OCI-LY7 (cell line): ENCODE measurements at regions not wholly inside any gene's neighbourhood (a gene's known extent, or its start where the extent isn't known, plus 50 kb on each side); places are given as distances from the start of the nearest gene placed in this dataset.

Experiments used
- BruUV-seq: library from RNA; stranded (reverse); fragments of 400-500 nt; replicated peaks from 2 replicates; lab custom pipeline; 2021; lab: Mats Ljungman, UMichigan
- CTCF ChIA-PET: fragments of 300-600 bp; sonication (Branson Sonifier 250); formaldehyde crosslinking; loops from one replicate; lab custom pipeline; 2022; ENCODE audit warnings: antibody characterized with exemption; ENCODE audit not compliant: unreplicated experiment; lab: Charles Lee
- POLR2A ChIA-PET: fragments of 300-600 bp; sonication (Branson Sonifier 250); formaldehyde crosslinking; loops from one replicate; lab custom pipeline; 2022; ENCODE audit warnings: antibody characterized with exemption; lab: Charles Lee
- DNase-seq: peaks from one replicate; pipeline ENCODE4 v3.0.0-alpha.2; 2015; ENCODE audit warnings: low spot score
- H2AFZ ChIP-seq: fragments of 200-600 bp; sonication (generic), shearing (Covaris generic); 2 replicates; pipeline ENCODE4 v1.6.1; 2014; ENCODE audit warnings: mild to moderate bottlenecking, antibody characterized with exemption, low read length, moderate library complexity
- H3K27ac ChIP-seq: fragments of 200-600 bp; sonication (generic); 2 replicates; pipeline ENCODE4 v1.5.1; 2014; ENCODE audit warnings: mixed run types, low read depth, mild to moderate bottlenecking, moderate library complexity, low read length, inconsistent platforms; ENCODE audit not compliant: poor library complexity, severe bottlenecking
- H3K36me3 ChIP-seq: fragments of 200-600 bp; sonication (generic); 2 replicates; pipeline ENCODE4 v1.6.1; 2014; ENCODE audit warnings: mild to moderate bottlenecking, antibody characterized with exemption, low read length, moderate library complexity, mixed read lengths; ENCODE audit not compliant: insufficient read depth
- H3K4me1 ChIP-seq: fragments of 200-600 bp; sonication (generic); 2 replicates; pipeline ENCODE4 v1.5.1; 2014; ENCODE audit warnings: mild to moderate bottlenecking, low read length; ENCODE audit not compliant: insufficient read depth, poor library complexity, severe bottlenecking
- H3K4me2 ChIP-seq: fragments of 200-600 bp; sonication (generic); 2 replicates; pipeline ENCODE4 v1.6.1; 2014; ENCODE audit warnings: mild to moderate bottlenecking, low read length
- H3K4me3 ChIP-seq: fragments of 200-600 bp; sonication (generic); 2 replicates; pipeline ENCODE4 v1.5.1; 2014; ENCODE audit warnings: mild to moderate bottlenecking, low read depth, low read length; ENCODE audit not compliant: poor library complexity, severe bottlenecking
- H3K79me2 ChIP-seq: fragments of 200-600 bp; sonication (generic); 2 replicates; pipeline ENCODE4 v1.6.1; 2016; ENCODE audit warnings: low read depth, mild to moderate bottlenecking, low read length, moderate library complexity, mixed read lengths; ENCODE audit not compliant: insufficient read depth
- H3K9me2 ChIP-seq: fragments of 200-600 bp; sonication (generic); 2 replicates; pipeline ENCODE4 v1.6.1; 2016; ENCODE audit warnings: mild to moderate bottlenecking, low read length, mixed read lengths; ENCODE audit not compliant: insufficient read depth
- H3K9me3 ChIP-seq: fragments of 200-600 bp; sonication (generic); 2 replicates; pipeline ENCODE4 v1.6.1; 2014; ENCODE audit warnings: mild to moderate bottlenecking, mixed run types, low read length, mixed read lengths
- H4K20me1 ChIP-seq: fragments of 200-600 bp; sonication (generic); 2 replicates; pipeline ENCODE4 v1.6.1; 2014; ENCODE audit warnings: mild to moderate bottlenecking, antibody characterized with exemption, low read length, moderate library complexity, mixed read lengths; ENCODE audit not compliant: insufficient read depth
- EZH2phosphoT487 ChIP-seq: fragments of 200-600 bp; sonication (generic); IDR thresholded peaks from 2 replicates; pipeline ENCODE4 v1.6.1; 2018; ENCODE audit warnings: low read depth, borderline replicate concordance, mild to moderate bottlenecking, mixed run types, antibody characterized with exemption, low read length, moderate library complexity, mixed read lengths
- intact Hi-C: fragments of 100-400 bp; cut with micrococcal nuclease; formaldehyde crosslinking; loops from one replicate; pipeline ENCODE4 v1.10.0; 2022; ENCODE audit not compliant: unreplicated experiment
- TF ChIP-seq, protein P1 (sequence below): fragments of 200-600 bp; sonication (generic); conservative IDR thresholded peaks from 2 replicates; pipeline ENCODE4 v1.5.1; 2014; ENCODE audit warnings: mild to moderate bottlenecking, antibody characterized with exemption, low read length, moderate library complexity, mixed read lengths

DNA sequence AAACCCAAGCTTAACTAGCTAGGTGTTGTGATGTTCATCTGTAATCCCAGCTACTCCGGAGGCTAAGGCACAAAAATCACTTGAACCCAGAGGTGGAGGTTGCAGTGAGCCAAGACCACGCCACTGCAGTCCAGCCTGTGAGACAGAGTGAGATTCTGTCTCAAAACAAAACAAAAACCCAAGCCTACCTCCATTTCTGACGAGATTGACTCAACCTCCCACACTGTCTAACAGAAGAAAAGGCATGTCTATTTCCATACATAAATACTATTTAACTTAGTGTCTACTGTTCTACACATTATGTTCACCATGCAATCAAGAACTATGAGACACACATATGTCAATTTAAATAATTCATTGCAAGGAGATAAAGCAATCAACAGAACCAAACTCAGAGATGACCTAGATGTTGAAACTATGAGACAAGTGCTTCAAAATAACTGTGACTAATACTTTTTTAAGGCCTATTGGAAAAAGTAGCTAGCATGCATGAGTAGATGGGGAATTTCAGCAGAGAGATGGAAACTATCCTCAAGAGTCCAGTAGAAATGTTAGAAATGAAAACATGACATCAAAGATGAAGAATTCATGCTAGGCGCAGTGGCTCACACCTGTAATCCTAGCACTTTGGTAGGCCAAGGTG lies 75.9 kb upstream of the DHRS4 start:
- CTCF ChIA-PET, result no interaction called here
- Histone ChIP-seq H3K4me1 (no peaks in the 10 kb centered on the region), H2AFZ (no peak overlapping the region), H3K9me3 (no peaks in the 10 kb centered on the region), H3K4me2 (no peak overlapping the region), H3K36me3 (no peaks in the 10 kb centered on the region), H3K4me3 (no peak overlapping the region), H4K20me1 (no peaks in the 10 kb centered on the region), H3K9me2 (no peaks in the 10 kb centered on the region), H3K79me2 (no peaks in the 10 kb centered on the region), H3K27ac (no peak overlapping the region)
- POLR2A ChIA-PET, result no interaction called here
- intact Hi-C loops, result no loop called here
- BruUV-seq, result no TSS peak
- no peak for TF ChIP-seq EZH2phosphoT487
- TF ChIP-seq, protein P1, sequence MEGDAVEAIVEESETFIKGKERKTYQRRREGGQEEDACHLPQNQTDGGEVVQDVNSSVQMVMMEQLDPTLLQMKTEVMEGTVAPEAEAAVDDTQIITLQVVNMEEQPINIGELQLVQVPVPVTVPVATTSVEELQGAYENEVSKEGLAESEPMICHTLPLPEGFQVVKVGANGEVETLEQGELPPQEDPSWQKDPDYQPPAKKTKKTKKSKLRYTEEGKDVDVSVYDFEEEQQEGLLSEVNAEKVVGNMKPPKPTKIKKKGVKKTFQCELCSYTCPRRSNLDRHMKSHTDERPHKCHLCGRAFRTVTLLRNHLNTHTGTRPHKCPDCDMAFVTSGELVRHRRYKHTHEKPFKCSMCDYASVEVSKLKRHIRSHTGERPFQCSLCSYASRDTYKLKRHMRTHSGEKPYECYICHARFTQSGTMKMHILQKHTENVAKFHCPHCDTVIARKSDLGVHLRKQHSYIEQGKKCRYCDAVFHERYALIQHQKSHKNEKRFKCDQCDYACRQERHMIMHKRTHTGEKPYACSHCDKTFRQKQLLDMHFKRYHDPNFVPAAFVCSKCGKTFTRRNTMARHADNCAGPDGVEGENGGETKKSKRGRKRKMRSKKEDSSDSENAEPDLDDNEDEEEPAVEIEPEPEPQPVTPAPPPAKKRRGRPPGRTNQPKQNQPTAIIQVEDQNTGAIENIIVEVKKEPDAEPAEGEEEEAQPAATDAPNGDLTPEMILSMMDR, result no peak
- no peak for DNase-seq

DNA sequence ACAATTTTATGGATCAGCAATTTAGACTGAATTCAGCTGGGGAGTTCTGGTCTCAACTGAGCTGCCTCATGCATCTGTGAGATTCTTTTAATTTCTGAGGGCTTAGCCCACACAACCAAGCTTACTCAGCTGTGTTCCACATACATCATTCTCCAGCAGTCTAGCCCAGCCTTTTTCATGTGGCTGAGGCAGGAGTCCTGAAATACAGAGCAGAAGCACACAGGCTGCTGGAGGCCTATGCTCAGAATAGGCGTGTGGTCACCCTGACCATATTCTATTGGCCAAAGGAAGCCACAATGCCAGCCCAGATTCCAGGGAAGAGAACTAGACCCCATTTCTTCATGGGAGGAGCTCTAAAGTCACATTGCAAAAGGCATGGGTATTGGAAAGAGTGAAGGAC lies 72.3 kb upstream of the DHRS4 start:
- CTCF ChIA-PET, result no interaction called here
- H3K4me2 ChIP-seq, result no peak overlapping the region
- no peaks in the 10 kb centered on the region for H4K20me1 ChIP-seq
- H2AFZ ChIP-seq, result no peak overlapping the region
- no peaks in the 10 kb centered on the region for H3K79me2 ChIP-seq
- no peak for DNase-seq
- no peak overlapping the region for H3K4me3 ChIP-seq
- H3K4me1 ChIP-seq, result no peaks in the 10 kb centered on the region
- no peaks in the 10 kb centered on the region for H3K36me3 ChIP-seq
- POLR2A ChIA-PET, result no interaction called here
- no peak overlapping the region for H3K27ac ChIP-seq
- TF ChIP-seq, protein P1, result no peak
- no peak for TF ChIP-seq EZH2phosphoT487
- intact Hi-C loops, result no loop called here
- H3K9me3 ChIP-seq, result no peaks in the 10 kb centered on the region
- BruUV-seq, result no TSS peak
- H3K9me2 ChIP-seq, result no peaks in the 10 kb centered on the region
